Tibial artery (tissue), 4 donors: ENCODE measurements at regions not wholly inside any gene's neighbourhood (a gene's known extent, or its start where the extent isn't known, plus 50 kb on each side); places are given as distances from the start of the nearest gene placed in this dataset.
"Not testable (repeated sequence)": the region's sequence is repeated elsewhere in the genome, so short reads cannot be mapped to it uniquely, and the experiment has no call there.

Experiments
- DNase-seq, 2 donors: peaks; one replicate each; pipeline ENCODE4 v3.0.0-alpha.2; 2019
- H3K27ac ChIP-seq, 2 donors: fragments of 200-600 bp; sonication (generic) in 1 of 2; 1 replicate in 1 of 2; 2 replicates in 1 of 2; pipeline ENCODE4 v1.5.1; 2018 to 2019; ENCODE audit warnings: mild to moderate bottlenecking in 1 of 2
- H3K27me3 ChIP-seq, 2 donors: fragments of 200-600 bp; sonication (generic) in 1 of 2; one replicate each; pipeline versions ENCODE4 v1.5.1 to v1.6.0; 2016 to 2019
- H3K36me3 ChIP-seq, 3 donors: fragments of 200-600 bp; sonication (generic) in 2 of 3; one replicate each; pipeline ENCODE4 v1.5.1; 2016 to 2019; ENCODE audit warnings: mild to moderate bottlenecking in 2 of 3
- H3K4me1 ChIP-seq, 4 donors: fragments of 200-600 bp; sonication (generic) in 2 of 4; 1 replicate in 3 of 4; 2 replicates in 1 of 4; pipeline ENCODE4 v1.5.1; 2016 to 2019
- H3K4me3 ChIP-seq, 2 donors: fragments of 200-600 bp; sonication (generic) in 1 of 2; 1 replicate in 1 of 2; 2 replicates in 1 of 2; pipeline ENCODE4 v1.5.1; 2018 to 2019; ENCODE audit warnings: mild to moderate bottlenecking in 2 of 2
- H3K9me3 ChIP-seq, 3 donors: fragments of 200-600 bp; sonication (generic) in 1 of 3; one replicate each; pipeline ENCODE4 v1.5.1; 2016 to 2019
- CTCF ChIP-seq, 2 experiments: fragments of 200-600 bp in 1 of 2; fragments of 450-650 bp in 1 of 2; IDR thresholded peaks; one replicate each; pipeline ENCODE4 v1.5.1; 2017 to 2019; ENCODE audit warnings: antibody characterized with exemption in 2 of 2, mild to moderate bottlenecking in 1 of 2, moderate library complexity in 1 of 2
- intact Hi-C: fragments of 100-400 bp; cut with DNase I; formaldehyde crosslinking; loops from one replicate; pipeline ENCODE4 v1.15.0; 2023; ENCODE audit warnings: low total_unique reads

DNA sequence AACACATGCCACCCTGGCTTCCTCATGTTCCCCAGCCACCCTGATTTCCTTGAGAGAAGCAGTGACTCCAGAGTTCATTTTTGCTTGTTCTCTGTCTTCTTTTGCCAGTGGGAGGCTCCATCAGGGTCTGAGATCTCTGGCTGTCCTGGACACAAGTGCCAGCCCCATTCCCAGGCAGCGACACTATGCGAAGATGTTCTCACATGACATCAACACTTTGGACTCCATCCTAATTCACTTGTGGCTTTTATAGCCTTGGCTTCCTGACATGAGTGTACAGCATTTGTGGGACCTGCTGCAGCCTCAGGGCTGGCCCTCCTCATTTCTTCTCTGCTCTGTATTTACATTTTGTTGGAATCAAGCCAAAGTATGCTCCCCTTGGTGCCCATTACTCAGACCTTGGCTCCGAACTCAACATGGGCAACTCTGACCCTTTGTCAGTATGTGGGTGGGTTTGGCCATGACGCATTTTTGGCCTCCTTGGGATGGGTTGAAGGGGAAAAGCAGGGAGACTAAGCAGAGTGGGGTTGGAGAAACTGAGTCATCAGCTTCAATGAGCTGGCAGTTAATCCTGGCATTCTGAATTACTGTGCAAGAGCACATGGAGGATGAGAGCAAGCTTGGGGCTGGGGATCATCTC is 119.0 kb upstream of the EEF2KMT start:
- H3K9me3 ChIP-seq: no peaks in the 10 kb centered on the region
- TF ChIP-seq CTCF (IDR thresholded peaks at IDR 0.05): no peak
- no peaks in the 10 kb centered on the region for H3K4me1 ChIP-seq
- no peaks in the 10 kb centered on the region for H3K36me3 ChIP-seq
- no peak overlapping the region for H3K27ac ChIP-seq
- intact Hi-C loops: no loop called here
- H3K4me3 ChIP-seq: no peak overlapping the region
- DNase-seq: no peak
- peaks cover 0 to 8% of the 10 kb centered on the region in 2 donors for H3K27me3 ChIP-seq

- no peaks in the 10 kb centered on the region for H3K4me1 ChIP-seq
- peaks cover 0 to 8% of the 10 kb centered on the region in 2 donors for H3K27me3 ChIP-seq
- no peak overlapping the region for H3K27ac ChIP-seq
- no peaks in the 10 kb centered on the region for H3K9me3 ChIP-seq
- no peaks in the 10 kb centered on the region for H3K36me3 ChIP-seq
- H3K4me3 ChIP-seq: no peak overlapping the region
- no peak for DNase-seq
- intact Hi-C loops: no loop called here
- no peak for TF ChIP-seq CTCF (IDR thresholded peaks at IDR 0.05)
These were observed 118.3 kb upstream of the EEF2KMT start for GRCh38 chr16:5215901-5216300.

DNA sequence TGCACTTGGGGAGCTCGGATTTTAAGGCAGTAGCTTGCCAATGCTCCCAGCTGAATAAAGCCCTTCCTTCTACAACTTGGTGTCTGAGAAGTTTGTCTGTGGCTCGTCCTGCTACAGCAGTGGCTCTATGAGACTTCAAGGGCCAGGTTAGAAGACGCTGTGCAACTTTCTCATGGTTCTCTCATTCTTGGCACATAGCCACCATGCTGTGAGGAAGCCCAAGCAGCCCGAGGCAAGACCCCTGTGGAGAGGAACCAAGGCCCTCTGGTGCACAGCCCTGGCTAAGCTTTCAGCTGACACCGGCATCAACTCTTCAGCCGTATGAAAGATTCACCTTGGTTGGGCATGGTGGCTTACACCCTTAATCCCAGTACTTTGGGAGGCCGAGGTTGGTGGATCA is 116.9 kb upstream of the EEF2KMT start:
- Histone ChIP-seq H3K27ac (no peak overlapping the region), H3K36me3 (no peaks in the 10 kb centered on the region), H3K9me3 (no peaks in the 10 kb centered on the region), H3K4me3 (no peak overlapping the region), H3K4me1 (no peaks in the 10 kb centered on the region), H3K27me3 (peaks cover 0 to 8% of the 10 kb centered on the region in 2 donors)
- intact Hi-C loops: no loop called here
- no peak for DNase-seq
- TF ChIP-seq CTCF (IDR thresholded peaks at IDR 0.05): no peak

DNA sequence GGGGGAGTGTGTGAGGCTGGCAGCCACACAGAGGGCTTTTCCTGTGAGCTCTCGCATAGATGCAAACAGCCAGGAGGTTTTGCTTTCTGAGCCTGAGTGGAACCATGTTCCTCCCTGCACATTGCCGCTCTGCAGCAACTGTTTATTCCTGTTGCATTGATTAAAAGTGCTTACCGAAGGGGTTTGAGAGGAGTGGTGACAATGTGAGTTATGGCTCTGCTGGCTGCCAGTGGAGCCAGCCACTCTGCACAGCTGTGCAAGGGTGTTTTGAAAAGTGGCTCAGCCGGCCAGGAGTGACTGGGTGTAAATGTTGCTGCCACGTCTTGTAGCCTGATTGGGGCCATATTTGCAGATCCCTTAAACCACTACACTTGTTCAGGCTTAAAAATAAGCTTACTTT is 114.9 kb upstream of the EEF2KMT start:
- H3K27ac ChIP-seq, H3K36me3 ChIP-seq, H3K4me1 ChIP-seq, H3K27me3 ChIP-seq, DNase-seq, H3K4me3 ChIP-seq, intact Hi-C loops, H3K9me3 ChIP-seq: not testable (repeated sequence)

DNA sequence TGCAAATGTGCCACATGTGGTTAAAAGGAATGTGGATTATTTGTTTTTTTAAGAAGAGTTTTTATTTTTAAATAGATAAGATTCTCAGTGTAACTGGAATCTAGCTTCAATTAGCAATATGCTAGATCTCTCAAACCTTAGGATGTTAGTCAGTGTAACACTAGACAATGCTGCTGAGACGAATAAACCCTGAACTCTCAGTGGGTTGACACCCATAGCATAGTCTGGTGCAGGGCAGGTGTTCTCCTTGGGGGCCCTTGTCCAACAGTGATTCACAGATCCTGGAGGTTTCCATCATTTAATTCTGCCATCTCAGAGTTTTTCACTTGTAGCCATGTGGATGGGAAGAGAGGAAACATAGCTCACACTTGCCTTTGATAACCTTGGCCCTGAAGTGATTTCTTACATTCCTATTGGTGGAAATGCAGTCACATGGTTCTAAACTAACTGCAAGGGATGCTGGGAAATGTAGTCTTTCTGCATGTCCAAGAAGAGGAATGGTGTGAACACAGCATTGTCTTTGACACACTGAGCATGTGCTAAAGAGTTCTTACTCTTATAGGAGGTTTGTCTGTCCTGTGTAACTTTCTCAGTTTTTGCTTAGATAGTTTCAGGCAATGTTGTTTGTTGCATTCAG is 110.4 kb upstream of the EEF2KMT start:
- H3K27ac ChIP-seq, H3K4me3 ChIP-seq, DNase-seq, H3K27me3 ChIP-seq, H3K4me1 ChIP-seq, H3K36me3 ChIP-seq, intact Hi-C loops, H3K9me3 ChIP-seq: not testable (repeated sequence)

DNA sequence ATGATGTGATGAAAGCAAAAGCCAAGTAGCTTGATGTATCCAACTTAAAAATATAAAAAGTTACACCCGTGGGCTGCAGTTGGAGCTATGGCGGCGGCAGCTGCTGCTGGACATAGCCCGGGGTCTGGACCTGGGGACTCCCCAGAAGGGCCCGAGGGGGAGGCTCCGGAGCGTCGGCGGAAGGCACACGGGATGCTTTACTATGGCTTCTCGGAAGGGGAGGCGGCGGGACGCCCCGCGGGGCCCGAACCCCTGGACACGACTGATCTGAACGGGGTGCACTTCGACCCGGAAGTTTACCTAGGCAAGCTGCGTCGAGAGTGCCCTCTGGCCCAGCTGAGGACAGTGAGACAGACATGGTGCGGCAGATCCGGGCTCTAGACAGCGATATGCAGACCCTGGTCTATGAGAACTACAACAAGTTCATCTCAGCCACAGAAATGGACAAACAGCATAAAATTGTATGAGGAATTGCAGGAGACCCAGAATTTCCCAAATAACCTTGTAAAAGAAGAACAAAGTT is 109.5 kb upstream of the EEF2KMT start:
- no peak for DNase-seq
- intact Hi-C loops: no loop called here
- H3K27ac ChIP-seq: no peak overlapping the region
- H3K9me3 ChIP-seq: no peaks in the 10 kb centered on the region
- no peak overlapping the region for H3K4me3 ChIP-seq
- no peaks in the 10 kb centered on the region for H3K4me1 ChIP-seq
- H3K27me3 ChIP-seq: no peaks in the 10 kb centered on the region
- no peak for TF ChIP-seq CTCF (IDR thresholded peaks at IDR 0.05)
- no peaks in the 10 kb centered on the region for H3K36me3 ChIP-seq
